Vagina (tissue), 2 donors: ENCODE measurements at regions not wholly inside any gene's neighbourhood (a gene's known extent, or its start where the extent isn't known, plus 50 kb on each side); places are given as distances from the start of the nearest gene placed in this dataset.
"Not testable (repeated sequence)": the region's sequence is repeated elsewhere in the genome, so short reads cannot be mapped to it uniquely, and the experiment has no call there.

Experiments
- CTCF ChIP-seq, 3 experiments: fragments of 450-650 bp in 2 of 3; fragments of 200-600 bp in 1 of 3; sonication (generic) in 1 of 3; IDR thresholded peaks; one replicate each; pipeline ENCODE4 v1.5.1; 2017 to 2019; ENCODE audit warnings: antibody characterized with exemption in 3 of 3, mild to moderate bottlenecking in 2 of 3, moderate library complexity in 2 of 3
- POLR2A ChIP-seq, 2 donors: fragments of 450-650 bp; IDR thresholded peaks; one replicate each; pipeline ENCODE4 v1.6.1; 2017; ENCODE audit warnings: antibody characterized with exemption in 2 of 2, mild to moderate bottlenecking in 2 of 2, moderate library complexity in 2 of 2

- not testable (repeated sequence) for TF ChIP-seq POLR2A, CTCF (IDR thresholded peaks at IDR 0.05)
Observed at GRCh38 chr3:86335566-86335965, 655.4 kb downstream of the VGLL3 start.
